Ovary (tissue), 7 donors: ENCODE measurements at regions not wholly inside any gene's neighbourhood (a gene's known extent, or its start where the extent isn't known, plus 50 kb on each side); places are given as distances from the start of the nearest gene placed in this dataset.

Source experiments
- DNase-seq, 5 donors: peaks; one replicate each; pipeline ENCODE4 v3.0.0-alpha.2; 2019 to 2020
- H3K27ac ChIP-seq, 2 donors: fragments of 200-600 bp; one replicate each; pipeline versions ENCODE4 v1.5.1 to v1.8.0; 2019 to 2022
- H3K27me3 ChIP-seq: fragments of 200-600 bp; one replicate; pipeline ENCODE4 v1.8.0; 2022
- H3K36me3 ChIP-seq: fragments of 200-600 bp; sonication (generic); one replicate; pipeline ENCODE4 v1.5.1; 2019
- H3K4me1 ChIP-seq: one replicate; pipeline ENCODE4 v1.8.1; 2013; ENCODE audit warnings: mild to moderate bottlenecking, moderate library complexity; ENCODE audit not compliant: insufficient read depth
- H3K4me3 ChIP-seq: fragments of 200-600 bp; sonication (generic); one replicate; pipeline ENCODE4 v1.5.1; 2017
- H3K9me3 ChIP-seq, 2 donors: fragments of 200-600 bp in 1 of 2; sonication (generic) in 1 of 2; one replicate each; pipeline versions ENCODE4 v1.5.1 to v1.8.1; 2013 to 2019; ENCODE audit warnings: mild to moderate bottlenecking in 1 of 2, moderate library complexity in 1 of 2
- CTCF ChIP-seq, 3 donors: fragments of 450-650 bp in 2 of 3; fragments of 200-600 bp in 1 of 3; IDR thresholded peaks; one replicate each; pipeline versions ENCODE4 v1.5.1 to v1.8.0; 2016 to 2022; ENCODE audit warnings: antibody characterized with exemption in 3 of 3, mild to moderate bottlenecking in 1 of 3
- EP300 ChIP-seq: sonication (generic); formaldehyde crosslinking; IDR thresholded peaks from one replicate; pipeline ENCODE4 v1.6.1; 2017; ENCODE audit warnings: antibody characterized with exemption
- POLR2A ChIP-seq: fragments of 450-650 bp; IDR thresholded peaks from one replicate; pipeline ENCODE4 v1.6.1; 2017; ENCODE audit warnings: antibody characterized with exemption, mild to moderate bottlenecking, moderate library complexity
- WGBS, 3 donors: extraction: QIAGEN DNeasy Blood & Tissue Kit in 1 of 3; methylation state at CpG; one replicate each; pipeline versions ENCODE4 v1.1.5 to v1.1.7; 2013 to 2017; 5-methylcytosine and 5-hydroxymethylcytosine counted together
- intact Hi-C, 4 donors: fragments of 100-400 bp; cut with DNase I; formaldehyde crosslinking; loops; one replicate each; pipeline versions ENCODE4 v1.11.0 to v1.15.1; 2022 to 2023
- donor health status: DM: no; HTN: no; CAD: no; lungs with moderate emphysema.
- donor health status: DM: no; HTN: no; CAD: no.
- donor health status: Bipolar disorder and iron deficiency.
- donor health status: DM: no; HTN: no; CAD: no.
- donor health status: DM: yes; HTN: yes; CAD: no.

DNA sequence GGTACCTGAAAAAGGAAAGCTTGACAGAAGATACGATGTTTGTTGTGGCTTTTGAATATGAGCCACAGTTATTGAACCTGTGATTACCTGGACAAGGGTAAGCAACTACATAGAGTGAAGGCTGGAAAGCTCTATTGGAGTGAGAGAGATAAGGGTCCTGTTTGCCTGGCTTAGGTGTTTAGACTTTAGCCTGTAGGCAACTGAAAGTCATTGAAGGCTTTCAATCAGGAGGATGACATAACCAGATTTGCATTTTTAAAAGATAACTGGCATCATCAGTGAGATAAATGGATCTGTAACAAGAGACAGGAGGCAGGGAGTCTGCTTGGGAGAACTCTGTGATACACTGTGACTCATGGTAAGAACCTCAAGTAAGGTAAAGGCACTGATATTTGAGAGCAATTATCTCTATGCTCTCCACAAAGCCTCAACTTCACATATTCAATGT, 128.9 kb upstream of the SOX5 start:
- TF ChIP-seq POLR2A = no peak
- TF ChIP-seq EP300 = no peak
- no peak for TF ChIP-seq CTCF (IDR thresholded peaks at IDR 0.05)
- Histone ChIP-seq H3K4me1 (no peaks in the 10 kb centered on the region), H3K36me3 (no peaks in the 10 kb centered on the region), H3K27me3 (no peaks in the 10 kb centered on the region), H3K27ac (no peak overlapping the region), H3K9me3 (no peaks in the 10 kb centered on the region), H3K4me3 (no peak overlapping the region)
- intact Hi-C loops = no loop called here
- 92 to 96% (median 95%) methylated on average over 1 of the region's 1 CpG for WGBS, 3 donors
- no peak for DNase-seq

DNA sequence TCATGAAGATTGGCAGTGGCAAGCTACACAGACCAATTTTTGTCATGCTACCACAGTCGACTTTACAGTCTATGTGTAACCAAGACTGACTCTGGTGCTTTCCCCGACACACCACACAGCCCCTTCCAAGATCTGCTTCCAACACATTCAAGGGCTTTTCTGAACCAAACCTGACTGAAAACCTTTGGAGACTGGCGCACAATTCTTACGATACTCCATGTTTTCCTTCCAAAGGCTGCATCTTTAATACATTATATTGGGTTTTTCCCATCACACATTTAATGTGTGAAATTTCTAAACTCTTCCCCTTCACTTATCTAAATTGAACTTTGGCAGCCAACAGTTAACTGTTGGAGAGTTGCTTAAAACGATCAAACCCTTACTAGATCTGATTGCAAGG, 127.7 kb upstream of the SOX5 start:
- Histone ChIP-seq H3K4me1 (no peaks in the 10 kb centered on the region), H3K27ac (no peak overlapping the region), H3K36me3 (no peaks in the 10 kb centered on the region), H3K4me3 (no peak overlapping the region), H3K27me3 (no peaks in the 10 kb centered on the region), H3K9me3 (no peaks in the 10 kb centered on the region)
- DNase-seq = no peak
- TF ChIP-seq POLR2A (no peak), CTCF (IDR thresholded peaks at IDR 0.05) (no peak), EP300 (no peak)
- 86 to 92% (median 91%) methylated on average over 5 of the region's 5 CpGs for WGBS, 3 donors
- intact Hi-C loops = no loop called here

DNA sequence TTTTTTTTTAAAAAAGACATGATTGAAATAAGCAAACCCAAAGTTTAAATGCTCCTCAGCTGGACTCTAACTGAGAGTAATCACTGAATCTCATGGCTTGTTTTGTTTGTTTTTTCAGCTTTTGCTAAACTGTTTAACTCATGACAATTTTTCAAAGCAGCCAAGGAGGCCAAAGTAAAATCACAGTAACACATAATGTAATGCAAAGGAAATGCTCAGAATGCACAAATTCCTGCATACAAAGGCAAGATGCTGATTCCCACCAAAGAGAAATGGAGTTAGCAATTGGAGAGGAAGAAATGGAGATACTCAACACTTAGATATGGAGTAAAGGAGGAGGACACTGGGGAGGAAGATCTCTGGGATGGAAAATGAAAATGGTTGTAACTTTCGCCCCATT, 126.2 kb upstream of the SOX5 start:
- Histone ChIP-seq H3K4me3 (no peak overlapping the region), H3K27ac (no peak overlapping the region), H3K4me1 (no peaks in the 10 kb centered on the region), H3K27me3 (no peaks in the 10 kb centered on the region), H3K9me3 (no peaks in the 10 kb centered on the region), H3K36me3 (no peaks in the 10 kb centered on the region)
- DNase-seq = no peak
- TF ChIP-seq EP300 (no peak), POLR2A (no peak), CTCF (IDR thresholded peaks at IDR 0.05) (no peak)
- intact Hi-C loops = no loop called here
- 97 to 100% (median 97%) methylated on average over 1 of the region's 1 CpG for WGBS, 3 donors

DNA sequence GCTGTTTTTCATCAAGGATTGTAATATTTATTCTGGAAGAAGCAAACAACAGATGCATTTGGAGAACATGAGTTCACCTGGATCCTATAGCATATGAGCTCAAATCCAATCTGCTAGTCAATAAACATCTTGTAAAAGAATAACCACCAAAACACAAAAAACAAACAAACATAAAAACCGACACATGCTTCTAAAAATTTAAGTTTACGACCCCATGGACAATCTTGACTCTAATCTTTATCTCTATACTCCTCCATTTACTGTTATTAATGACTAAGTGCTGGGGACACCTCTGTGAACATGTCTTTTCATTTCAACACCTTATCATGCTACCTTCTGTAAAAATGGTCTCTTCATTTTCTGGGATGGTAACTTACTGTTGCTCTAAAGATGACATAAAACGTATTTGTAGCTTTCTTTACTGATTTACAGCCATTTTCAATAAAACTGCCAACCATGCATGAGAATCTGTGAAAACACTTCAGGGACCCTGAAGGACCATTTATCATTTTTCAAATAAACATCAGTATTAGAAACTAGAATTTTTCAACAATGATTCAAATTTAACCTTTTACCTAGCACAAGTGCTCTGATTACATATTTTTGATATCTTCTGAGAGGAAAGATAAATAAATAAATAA, 123.8 kb upstream of the SOX5 start:
- DNase-seq = no peak
- WGBS, 3 donors = 92 to 94% (median 92%) methylated on average over 3 of the region's 3 CpGs

More for the DNA sequence above, 123.8 kb upstream of the SOX5 start:
- no peaks in the 10 kb centered on the region for H3K4me1 ChIP-seq
- intact Hi-C loops = loop anchor here in 1 of 4 donors (2.0 kb wide), 1 partner anchor 30 kb away; no protein-coding TSS in a partner anchor
- no peaks in the 10 kb centered on the region for H3K27me3 ChIP-seq
- no peaks in the 10 kb centered on the region for H3K36me3 ChIP-seq
- no peaks in the 10 kb centered on the region for H3K9me3 ChIP-seq
- no peak overlapping the region for H3K4me3 ChIP-seq
- no peak for TF ChIP-seq POLR2A
- TF ChIP-seq EP300 = no peak
- TF ChIP-seq CTCF (IDR thresholded peaks at IDR 0.05) = no peak
- no peak overlapping the region for H3K27ac ChIP-seq
